Muscle layer of duodenum (tissue), 2 donors: ENCODE measurements at regions not wholly inside any gene's neighbourhood (a gene's known extent, or its start where the extent isn't known, plus 50 kb on each side); places are given as distances from the start of the nearest gene placed in this dataset.

Experiments used
- H3K27ac ChIP-seq: one replicate; pipeline ENCODE4 v1.7.0; 2013; ENCODE audit warnings: mild to moderate bottlenecking, low read length
- H3K27me3 ChIP-seq: one replicate; pipeline ENCODE4 v1.7.0; 2013; ENCODE audit warnings: low read depth, mild to moderate bottlenecking, control low read depth, low read length
- H3K36me3 ChIP-seq, 2 donors: one replicate each; pipeline ENCODE4 v1.7.0; 2013; ENCODE audit warnings: low read length in 2 of 2, control low read depth in 1 of 2, mild to moderate bottlenecking in 1 of 2; ENCODE audit not compliant: insufficient read depth in 2 of 2, control insufficient read depth in 1 of 2
- H3K4me1 ChIP-seq, 2 donors: one replicate each; pipeline ENCODE4 v1.7.0; 2013; ENCODE audit warnings: low read length in 2 of 2, mild to moderate bottlenecking in 2 of 2, control low read depth in 1 of 2, moderate library complexity in 1 of 2; ENCODE audit not compliant: insufficient read depth in 2 of 2, control insufficient read depth in 1 of 2
- H3K4me3 ChIP-seq, 2 donors: one replicate each; pipeline ENCODE4 v1.7.0; 2013; ENCODE audit warnings: low read length in 2 of 2, low read depth in 1 of 2, mild to moderate bottlenecking in 1 of 2
- H3K9me3 ChIP-seq, 2 donors: one replicate each; pipeline ENCODE4 v1.7.0; 2013; ENCODE audit warnings: low read length in 2 of 2, control low read depth in 1 of 2, mild to moderate bottlenecking in 1 of 2; ENCODE audit not compliant: control insufficient read depth in 1 of 2
- donor health status: healthy.

- H3K27ac ChIP-seq, result no peak overlapping the region
- H3K4me3 ChIP-seq, result no peak overlapping the region
- no peaks in the 10 kb centered on the region for H3K4me1 ChIP-seq
- H3K27me3 ChIP-seq, result no peaks in the 10 kb centered on the region
- H3K9me3 ChIP-seq, result no peaks in the 10 kb centered on the region
- no peaks in the 10 kb centered on the region for H3K36me3 ChIP-seq
Observed at GRCh38 chr9:119829748-119830147, 460.5 kb upstream of the BRINP1 start.

- H3K27ac ChIP-seq, result no peak overlapping the region
- no peaks in the 10 kb centered on the region for H3K27me3 ChIP-seq
- H3K9me3 ChIP-seq, result no peaks in the 10 kb centered on the region
- no peaks in the 10 kb centered on the region for H3K36me3 ChIP-seq
- H3K4me1 ChIP-seq, result no peaks in the 10 kb centered on the region
- H3K4me3 ChIP-seq, result no peak overlapping the region
Observed at GRCh38 chr9:119829186-119829585, 460.0 kb upstream of the BRINP1 start.

- no peaks in the 10 kb centered on the region for H3K4me1 ChIP-seq
- H3K9me3 ChIP-seq, result no peaks in the 10 kb centered on the region
- no peaks in the 10 kb centered on the region for H3K36me3 ChIP-seq
- H3K27ac ChIP-seq, result no peak overlapping the region
- H3K4me3 ChIP-seq, result no peak overlapping the region
- no peaks in the 10 kb centered on the region for H3K27me3 ChIP-seq
Observed at GRCh38 chr9:119827526-119827925, 458.3 kb upstream of the BRINP1 start.

DNA sequence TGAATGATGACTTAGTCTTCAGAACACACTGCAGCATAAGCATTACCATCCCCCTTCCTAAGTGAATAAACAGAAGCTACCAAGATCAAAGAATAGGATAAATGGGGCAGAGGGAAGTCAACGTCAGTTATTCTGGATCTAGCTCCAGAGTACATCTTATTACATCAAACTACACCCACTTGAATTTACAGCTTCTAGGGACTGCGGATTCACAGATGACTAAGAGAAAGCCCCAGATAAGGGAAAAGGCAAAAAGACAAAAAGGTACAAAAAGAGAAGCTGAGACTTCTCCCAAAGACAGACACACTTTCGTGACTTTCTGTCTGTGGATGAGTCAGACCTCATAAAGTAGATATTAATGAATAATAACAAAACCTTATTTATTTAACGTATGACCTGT lies 457.9 kb upstream of the BRINP1 start:
- Histone ChIP-seq H3K9me3 (no peaks in the 10 kb centered on the region), H3K36me3 (no peaks in the 10 kb centered on the region), H3K27me3 (no peaks in the 10 kb centered on the region), H3K27ac (no peak overlapping the region), H3K4me1 (no peaks in the 10 kb centered on the region), H3K4me3 (no peak overlapping the region)

DNA sequence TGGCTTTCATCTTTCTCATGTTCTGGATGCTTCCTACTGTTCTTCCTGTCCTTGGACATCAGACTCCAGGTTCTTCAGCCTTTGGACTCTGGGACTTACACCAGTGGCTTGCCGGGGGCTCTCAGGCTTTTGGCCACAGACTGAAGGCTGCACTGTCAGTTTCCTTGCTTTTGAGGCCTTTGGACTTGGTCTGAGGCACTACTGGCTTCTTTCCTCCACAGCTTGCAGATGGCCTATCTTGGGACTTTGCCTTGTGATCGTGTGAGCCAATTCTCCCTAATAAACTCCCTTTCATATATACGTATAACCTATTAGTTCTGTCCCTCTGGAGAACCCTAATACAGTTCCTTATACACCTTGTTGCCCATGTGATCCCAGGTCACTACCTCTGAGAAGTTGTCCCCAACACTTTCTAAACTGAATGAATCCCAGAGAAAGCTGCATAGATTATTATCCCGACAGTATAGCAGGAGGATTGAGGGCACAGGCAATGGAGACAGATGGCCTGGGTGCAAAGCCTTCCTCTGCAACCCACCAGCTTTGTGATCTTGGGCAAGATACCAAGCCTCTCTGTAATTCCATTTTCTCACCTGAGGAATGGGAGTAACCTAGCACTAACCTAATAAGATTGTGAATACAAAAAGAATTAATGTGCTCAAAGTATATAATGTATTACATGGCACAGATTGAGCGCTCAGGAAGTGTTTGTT lies 449.6 kb upstream of the BRINP1 start:
- Histone ChIP-seq H3K4me1 (no peaks in the 10 kb centered on the region), H3K36me3 (no peaks in the 10 kb centered on the region), H3K4me3 (no peak overlapping the region), H3K9me3 (no peaks in the 10 kb centered on the region), H3K27me3 (no peaks in the 10 kb centered on the region), H3K27ac (no peak overlapping the region)

GRCh38 chr9:119810645-119811429 lies 441.6 kb upstream of the BRINP1 start:
- Histone ChIP-seq H3K4me1 (no peaks in the 10 kb centered on the region), H3K9me3 (no peaks in the 10 kb centered on the region), H3K36me3 (no peaks in the 10 kb centered on the region), H3K27me3 (no peaks in the 10 kb centered on the region), H3K4me3 (no peak overlapping the region), H3K27ac (no peak overlapping the region)

- no peaks in the 10 kb centered on the region for H3K9me3 ChIP-seq
- no peaks in the 10 kb centered on the region for H3K36me3 ChIP-seq
- H3K4me1 ChIP-seq, result peaks cover 0 to 7% of the 10 kb centered on the region in 2 donors
- no peaks in the 10 kb centered on the region for H3K27me3 ChIP-seq
- no peak overlapping the region for H3K4me3 ChIP-seq
- no peak overlapping the region for H3K27ac ChIP-seq
Observed at GRCh38 chr9:119803679-119804078, 434.4 kb upstream of the BRINP1 start.

DNA sequence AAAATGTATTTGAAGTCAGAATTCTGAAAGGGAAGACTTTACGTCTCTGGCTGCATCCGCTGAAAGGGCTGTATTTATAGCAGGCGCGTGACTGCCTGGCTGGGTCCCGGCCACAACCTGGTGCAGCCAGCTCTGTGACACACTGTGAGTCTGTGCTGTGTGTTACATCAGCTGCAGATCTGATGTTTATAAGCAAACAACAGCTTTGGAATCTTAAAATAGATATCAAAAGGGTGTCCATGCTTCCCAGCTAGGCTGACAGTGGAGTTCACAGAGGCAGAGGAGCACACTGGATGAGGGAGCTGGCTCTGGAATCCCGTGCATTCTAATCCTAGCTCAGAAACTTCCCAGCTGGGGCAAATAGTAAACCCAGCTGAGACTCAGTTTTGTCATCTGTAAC lies 433.4 kb upstream of the BRINP1 start:
- Histone ChIP-seq H3K4me1 (peaks cover 0 to 7% of the 10 kb centered on the region in 2 donors), H3K36me3 (no peaks in the 10 kb centered on the region), H3K4me3 (no peak overlapping the region), H3K9me3 (no peaks in the 10 kb centered on the region), H3K27me3 (no peaks in the 10 kb centered on the region), H3K27ac (no peak overlapping the region)

DNA sequence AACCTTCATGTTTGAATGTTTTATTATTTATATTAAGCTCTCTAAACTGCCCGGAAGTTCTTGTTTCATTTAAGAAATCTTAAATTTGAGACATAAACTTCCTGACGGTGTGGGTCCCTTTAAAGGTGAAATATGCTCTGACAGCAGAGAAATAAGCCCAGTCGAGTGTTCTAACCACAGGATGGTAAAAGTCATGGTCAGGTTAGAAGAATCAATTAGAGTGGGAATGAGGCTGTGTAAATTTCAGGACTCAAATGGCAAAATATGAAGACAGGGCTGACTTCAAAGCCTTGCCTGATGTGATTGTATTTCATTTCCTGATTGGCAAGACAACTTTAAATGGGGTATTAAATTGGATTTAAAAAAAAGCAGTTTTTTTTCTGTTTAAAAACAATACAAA lies 432.9 kb upstream of the BRINP1 start:
- no peak overlapping the region for H3K27ac ChIP-seq
- H3K4me3 ChIP-seq, result no peak overlapping the region

DNA sequence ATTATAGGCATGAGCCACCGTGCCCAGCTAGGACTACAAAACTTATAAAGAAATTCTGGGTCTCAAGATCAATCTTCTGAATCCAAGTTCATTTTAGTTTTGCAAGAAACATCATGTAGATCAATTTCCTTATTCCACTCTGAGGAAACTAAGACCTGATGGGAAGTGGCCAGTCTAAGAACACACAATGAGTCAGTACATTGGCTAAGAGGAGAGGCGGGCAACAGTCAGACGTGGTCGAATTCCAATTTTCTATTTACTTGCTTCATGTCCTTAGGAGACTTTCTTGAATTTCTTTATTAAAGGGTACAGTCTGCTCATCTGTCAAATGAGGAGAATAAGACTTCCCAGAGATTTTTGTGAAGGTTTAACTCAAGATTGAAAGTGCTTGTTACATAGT lies 432.1 kb upstream of the BRINP1 start:
- H3K4me1 ChIP-seq, result peaks cover 0 to 7% of the 10 kb centered on the region in 2 donors
- H3K4me3 ChIP-seq, result no peak overlapping the region
- no peaks in the 10 kb centered on the region for H3K36me3 ChIP-seq
- no peaks in the 10 kb centered on the region for H3K9me3 ChIP-seq
- H3K27ac ChIP-seq, result no peak overlapping the region
- no peaks in the 10 kb centered on the region for H3K27me3 ChIP-seq

More for the DNA sequence above, 432.9 kb upstream of the BRINP1 start:
- Histone ChIP-seq H3K4me1 (peaks cover 0 to 7% of the 10 kb centered on the region in 2 donors), H3K36me3 (no peaks in the 10 kb centered on the region), H3K27me3 (no peaks in the 10 kb centered on the region), H3K9me3 (no peaks in the 10 kb centered on the region)

- no peaks in the 10 kb centered on the region for H3K27me3 ChIP-seq
- H3K36me3 ChIP-seq, result no peaks in the 10 kb centered on the region
- H3K4me1 ChIP-seq, result no peaks in the 10 kb centered on the region
- no peak overlapping the region for H3K27ac ChIP-seq
- no peak overlapping the region for H3K4me3 ChIP-seq
- H3K9me3 ChIP-seq, result no peaks in the 10 kb centered on the region
Observed at GRCh38 chr9:119795395-119795794, 426.2 kb upstream of the BRINP1 start.
